HG02943 (cell line): ENCODE measurements at regions not wholly inside any gene's neighbourhood (a gene's known extent, or its start where the extent isn't known, plus 50 kb on each side); places are given as distances from the start of the nearest gene placed in this dataset.

ENCODE experiments used
- ATAC-seq: cut with Tn5 transposase; IDR thresholded peaks from one replicate; pipeline ENCODE4 v1.9.1; 2021; ENCODE audit warnings: mild to moderate bottlenecking, low read depth, moderate library complexity; ENCODE audit not compliant: unreplicated experiment

GRCh38 chr13:44232774-44233173, 140.8 kb upstream of the SERP2 start:
- ATAC-seq, result no peak

GRCh38 chr13:44234566-44234965, 139.1 kb upstream of the SERP2 start:
- no peak for ATAC-seq

GRCh38 chr13:44236370-44236769, 137.3 kb upstream of the SERP2 start:
- ATAC-seq, result no peak

- ATAC-seq, result no peak
These were observed 136.8 kb upstream of the SERP2 start for GRCh38 chr13:44236801-44237207.

GRCh38 chr13:44237276-44237767, 136.3 kb upstream of the SERP2 start:
- ATAC-seq, result no peak

GRCh38 chr13:44237881-44238421, 135.7 kb upstream of the SERP2 start:
- ATAC-seq, result no peak

GRCh38 chr13:44240611-44241145, 132.9 kb upstream of the SERP2 start:
- no peak for ATAC-seq

- no peak for ATAC-seq
These were observed 132.0 kb upstream of the SERP2 start for GRCh38 chr13:44241638-44242037.

GRCh38 chr13:44242766-44243165, 130.9 kb upstream of the SERP2 start:
- ATAC-seq, result no peak

GRCh38 chr13:44243198-44243857, 130.3 kb upstream of the SERP2 start:
- ATAC-seq, result no peak

GRCh38 chr13:44244288-44244687, 129.3 kb upstream of the SERP2 start:
- no peak for ATAC-seq

- ATAC-seq, result no peak
These were observed 124.2 kb upstream of the SERP2 start for GRCh38 chr13:44249431-44249836.

GRCh38 chr13:44252938-44253337, 120.7 kb upstream of the SERP2 start:
- no peak for ATAC-seq

GRCh38 chr13:44255771-44256364, 117.8 kb upstream of the SERP2 start:
- ATAC-seq, result no peak

- no peak for ATAC-seq
These were observed 115.8 kb upstream of the SERP2 start for GRCh38 chr13:44257796-44258195.

- peak; percentile 53 for ATAC-seq
These were observed 114.3 kb upstream of the SERP2 start for GRCh38 chr13:44259045-44260027.

- no peak for ATAC-seq
These were observed 113.3 kb upstream of the SERP2 start for GRCh38 chr13:44260336-44260735.

GRCh38 chr13:44263751-44264620, 109.6 kb upstream of the SERP2 start:
- ATAC-seq, result no peak

GRCh38 chr13:44266305-44266704, 107.3 kb upstream of the SERP2 start:
- no peak for ATAC-seq

- ATAC-seq, result no peak
These were observed 106.9 kb upstream of the SERP2 start for GRCh38 chr13:44266772-44267171.
